ENCODE measurements at regions not wholly inside any gene's neighbourhood (a gene's known extent, or its start where the extent isn't known, plus 50 kb on each side); places are given as distances from the start of the nearest gene placed in this dataset.

DNA sequence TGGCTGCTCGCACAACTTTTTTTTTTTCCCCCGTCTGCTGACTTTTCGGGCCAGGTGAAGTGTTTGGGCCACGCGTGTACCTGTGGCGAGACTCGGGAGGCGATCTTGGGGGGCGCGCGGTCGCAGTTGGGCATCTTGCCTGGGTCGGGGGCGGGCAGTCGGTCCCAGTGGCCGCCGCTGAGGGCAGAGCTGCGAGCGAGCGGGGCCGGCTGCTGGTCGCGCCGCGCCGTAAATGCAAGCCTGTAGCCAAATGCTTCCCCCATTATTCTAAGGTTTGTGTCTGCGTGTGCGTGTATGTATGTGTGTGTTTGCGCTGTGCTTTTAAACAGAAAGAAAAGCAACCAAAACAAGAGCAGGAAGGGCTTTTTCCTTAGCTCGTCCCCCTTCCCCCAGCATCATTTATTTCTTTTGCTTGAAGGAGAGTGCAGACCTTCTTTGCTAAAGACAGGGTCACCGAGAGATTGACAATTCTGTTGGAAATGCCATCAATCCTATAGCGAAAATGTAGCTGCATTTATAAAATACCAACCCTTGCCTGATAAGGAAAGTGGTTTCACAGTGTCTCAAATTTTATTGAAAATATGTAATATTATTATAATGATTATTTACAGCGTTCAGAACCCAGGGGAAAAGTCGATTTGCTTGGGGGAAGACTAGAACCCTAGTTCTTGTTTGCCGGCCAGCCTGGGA lies 143.2 kb upstream of the ZNF536 start:
- peaks cover 39% of the 10 kb centered on the region for H3K4me1 Mint-ChIP-seq
- H3K27ac Mint-ChIP-seq, result peak overlapping the region; percentile 82
- peak overlapping the region; percentile 76 for H3K4me3 Mint-ChIP-seq
- H3K27me3 Mint-ChIP-seq (ENCODE audit: low read depth), result peaks cover 89% of the 10 kb centered on the region
- no peaks in the 10 kb centered on the region for H3K9me3 Mint-ChIP-seq
- no peaks in the 10 kb centered on the region for H3K36me3 Mint-ChIP-seq
- TF ChIP-seq, protein P1, sequence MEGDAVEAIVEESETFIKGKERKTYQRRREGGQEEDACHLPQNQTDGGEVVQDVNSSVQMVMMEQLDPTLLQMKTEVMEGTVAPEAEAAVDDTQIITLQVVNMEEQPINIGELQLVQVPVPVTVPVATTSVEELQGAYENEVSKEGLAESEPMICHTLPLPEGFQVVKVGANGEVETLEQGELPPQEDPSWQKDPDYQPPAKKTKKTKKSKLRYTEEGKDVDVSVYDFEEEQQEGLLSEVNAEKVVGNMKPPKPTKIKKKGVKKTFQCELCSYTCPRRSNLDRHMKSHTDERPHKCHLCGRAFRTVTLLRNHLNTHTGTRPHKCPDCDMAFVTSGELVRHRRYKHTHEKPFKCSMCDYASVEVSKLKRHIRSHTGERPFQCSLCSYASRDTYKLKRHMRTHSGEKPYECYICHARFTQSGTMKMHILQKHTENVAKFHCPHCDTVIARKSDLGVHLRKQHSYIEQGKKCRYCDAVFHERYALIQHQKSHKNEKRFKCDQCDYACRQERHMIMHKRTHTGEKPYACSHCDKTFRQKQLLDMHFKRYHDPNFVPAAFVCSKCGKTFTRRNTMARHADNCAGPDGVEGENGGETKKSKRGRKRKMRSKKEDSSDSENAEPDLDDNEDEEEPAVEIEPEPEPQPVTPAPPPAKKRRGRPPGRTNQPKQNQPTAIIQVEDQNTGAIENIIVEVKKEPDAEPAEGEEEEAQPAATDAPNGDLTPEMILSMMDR (IDR thresholded peaks at IDR 0.05; ENCODE audit: unreplicated experiment), result no peak
- DNase-seq (ENCODE audit: low spot score in 2 of 2, unreplicated experiment in 2 of 2), result no peak

DNA sequence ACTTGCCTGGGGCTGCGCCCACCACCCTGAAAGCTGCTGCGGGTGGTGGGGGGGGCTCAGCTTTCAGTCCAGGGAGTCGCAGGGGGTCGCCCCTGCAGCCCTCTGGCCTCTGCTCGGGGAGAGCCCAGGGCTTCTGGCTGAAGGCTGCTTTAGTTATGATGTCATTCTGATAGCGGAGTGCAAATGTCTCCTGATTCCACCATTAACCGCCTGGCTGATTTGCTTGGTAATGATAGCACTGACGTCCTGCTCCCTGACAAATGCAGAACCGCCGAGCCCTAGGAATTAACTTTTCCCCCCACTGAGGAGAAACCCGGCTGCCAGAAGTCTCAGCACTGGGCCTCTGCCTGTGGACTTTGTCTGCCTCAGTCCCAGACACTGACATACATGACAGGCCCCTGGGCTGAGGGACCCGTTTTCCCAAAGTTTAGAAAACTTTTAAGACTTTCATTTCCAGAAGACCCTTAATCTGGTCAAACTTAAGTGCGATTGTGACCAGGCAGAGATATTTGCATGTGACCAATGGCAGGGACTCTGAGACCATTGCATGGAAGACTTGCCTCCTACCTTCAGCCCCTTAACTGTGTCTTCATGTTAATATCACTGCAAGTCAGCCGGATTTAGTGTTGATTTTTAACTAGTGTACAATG lies 142.5 kb upstream of the ZNF536 start:
- peaks cover 33% of the 10 kb centered on the region for H3K4me1 Mint-ChIP-seq
- peak overlapping the region; percentile 76 for H3K4me3 Mint-ChIP-seq
- H3K27me3 Mint-ChIP-seq (ENCODE audit: low read depth), result peaks cover 87% of the 10 kb centered on the region
- no peaks in the 10 kb centered on the region for H3K36me3 Mint-ChIP-seq
- no peaks in the 10 kb centered on the region for H3K9me3 Mint-ChIP-seq
- no peak for DNase-seq (ENCODE audit: low spot score in 2 of 2, unreplicated experiment in 2 of 2)
- TF ChIP-seq, protein P1 (IDR thresholded peaks at IDR 0.05; ENCODE audit: unreplicated experiment), result no peak
- peak overlapping the region; percentile 30 for H3K27ac Mint-ChIP-seq

DNA sequence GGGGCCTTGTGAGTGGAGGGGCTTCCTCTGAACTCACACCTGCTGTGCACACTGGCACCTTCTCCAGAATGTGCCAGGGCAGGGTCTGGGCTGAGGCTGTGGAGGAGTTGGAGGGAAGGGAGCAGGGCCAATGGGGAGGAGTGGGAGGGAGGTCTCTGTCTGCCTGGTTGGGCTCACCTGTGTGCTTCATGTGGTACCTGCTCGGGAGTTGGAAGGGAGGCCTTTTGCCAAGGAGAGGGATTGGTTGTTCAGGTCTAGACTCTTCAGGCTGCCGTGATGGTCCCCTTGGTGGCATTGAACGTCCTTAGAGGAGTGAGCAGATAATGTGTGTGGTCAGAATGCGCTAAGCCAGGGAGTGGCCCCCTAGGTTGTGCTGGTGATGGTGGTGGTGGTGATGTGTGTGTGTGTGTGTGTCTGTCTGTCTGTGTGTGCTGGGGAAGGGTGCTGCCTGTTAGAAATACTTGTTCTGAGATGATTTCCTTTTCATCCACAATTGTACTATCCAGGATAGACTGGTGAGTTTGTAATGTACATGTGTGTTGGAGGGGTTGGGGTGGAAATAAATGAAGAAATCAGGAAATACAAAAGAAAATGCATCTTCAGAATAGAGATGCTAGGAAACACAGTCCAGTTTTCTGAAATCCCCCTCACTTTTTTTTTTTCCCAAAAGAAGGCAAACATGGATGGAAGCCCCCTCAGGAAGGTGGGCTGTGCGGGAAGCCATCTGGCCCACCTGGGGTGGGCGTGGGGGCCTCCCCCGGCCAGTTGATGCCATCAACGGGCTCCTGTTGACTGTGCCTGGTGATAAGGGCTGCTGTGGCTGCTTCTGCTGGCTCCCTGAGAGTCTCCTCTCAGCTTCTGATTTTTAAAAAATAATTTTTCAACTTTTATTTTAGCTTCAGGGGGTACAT lies 140.5 kb upstream of the ZNF536 start:
- H3K4me1 Mint-ChIP-seq, result peaks cover 21% of the 10 kb centered on the region
- no peaks in the 10 kb centered on the region for H3K9me3 Mint-ChIP-seq
- TF ChIP-seq, protein P1 (IDR thresholded peaks at IDR 0.05; ENCODE audit: unreplicated experiment), result no peak
- DNase-seq (ENCODE audit: low spot score in 2 of 2, unreplicated experiment in 2 of 2), result no peak
- H3K4me3 Mint-ChIP-seq, result no peak overlapping the region
- H3K27ac Mint-ChIP-seq, result no peak overlapping the region
- no peaks in the 10 kb centered on the region for H3K36me3 Mint-ChIP-seq
- peaks cover 92% of the 10 kb centered on the region for H3K27me3 Mint-ChIP-seq (ENCODE audit: low read depth)

DNA sequence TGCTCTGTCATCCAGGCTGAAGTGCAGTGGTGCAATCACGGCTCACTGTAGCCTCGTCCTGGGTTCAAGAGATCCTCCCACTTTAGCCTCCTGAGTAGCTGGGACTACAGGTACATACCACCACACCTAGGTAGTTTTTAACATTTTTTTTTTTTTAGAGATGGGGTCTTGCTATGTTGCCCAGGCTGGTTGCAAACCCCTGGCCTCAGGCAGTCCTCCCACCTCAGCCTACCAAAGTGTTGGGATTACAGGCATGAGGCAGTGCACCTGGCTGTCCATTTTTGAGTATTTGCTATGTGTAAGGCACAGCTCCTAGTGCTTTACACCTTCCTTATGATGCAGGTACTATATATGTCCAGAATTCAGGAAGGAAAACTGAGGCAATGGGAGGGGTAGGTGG lies 138.8 kb upstream of the ZNF536 start:
- Mint-ChIP-seq H3K4me3 (no peak overlapping the region), H3K4me1 (peaks cover 12% of the 10 kb centered on the region)

DNA sequence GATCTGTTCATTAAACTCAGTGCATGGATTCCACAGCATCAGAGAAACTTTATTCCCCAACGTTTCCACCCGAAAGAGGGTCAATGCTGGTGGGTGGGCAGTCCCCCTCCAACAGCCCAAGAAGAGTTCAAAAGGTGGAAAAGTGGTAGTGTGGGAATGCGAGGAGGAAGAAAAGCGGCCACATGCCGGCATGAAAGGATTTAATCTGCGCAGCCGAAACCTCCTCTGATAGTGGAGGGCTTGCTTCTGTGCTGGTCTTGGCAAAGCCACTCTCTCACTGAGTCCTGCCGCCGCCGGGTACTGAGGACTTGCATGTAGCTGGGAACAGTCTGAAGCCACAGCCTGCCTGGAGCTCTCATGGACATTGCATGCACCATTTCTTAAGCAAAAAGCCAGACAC lies 136.2 kb upstream of the ZNF536 start:
- Mint-ChIP-seq H3K27ac (no peak overlapping the region), H3K4me3 (peak overlapping the region; percentile 44), H3K36me3 (no peaks in the 10 kb centered on the region), H3K27me3 (ENCODE audit: low read depth) (peaks cover 87% of the 10 kb centered on the region), H3K9me3 (no peaks in the 10 kb centered on the region), H3K4me1 (no peaks in the 10 kb centered on the region)
- TF ChIP-seq, protein P1 (IDR thresholded peaks at IDR 0.05; ENCODE audit: unreplicated experiment), result no peak
- DNase-seq (ENCODE audit: low spot score in 2 of 2, unreplicated experiment in 2 of 2), result no peak

More for the DNA sequence above, 138.8 kb upstream of the ZNF536 start:
- peaks cover 95% of the 10 kb centered on the region for H3K27me3 Mint-ChIP-seq (ENCODE audit: low read depth)
- H3K36me3 Mint-ChIP-seq, result no peaks in the 10 kb centered on the region
- H3K27ac Mint-ChIP-seq, result no peak overlapping the region
- DNase-seq (ENCODE audit: low spot score in 2 of 2, unreplicated experiment in 2 of 2), result no peak
- TF ChIP-seq, protein P1 (IDR thresholded peaks at IDR 0.05; ENCODE audit: unreplicated experiment), result no peak
- H3K9me3 Mint-ChIP-seq, result no peaks in the 10 kb centered on the region

Data from mesothelial cell of epicardium (in vitro differentiated cells).